ENCODE measurements at regions not wholly inside any gene's neighbourhood (a gene's known extent, or its start where the extent isn't known, plus 50 kb on each side); places are given as distances from the start of the nearest gene placed in this dataset.
"Not testable (repeated sequence)": the region's sequence is repeated elsewhere in the genome, so short reads cannot be mapped to it uniquely, and the experiment has no call there.

DNA sequence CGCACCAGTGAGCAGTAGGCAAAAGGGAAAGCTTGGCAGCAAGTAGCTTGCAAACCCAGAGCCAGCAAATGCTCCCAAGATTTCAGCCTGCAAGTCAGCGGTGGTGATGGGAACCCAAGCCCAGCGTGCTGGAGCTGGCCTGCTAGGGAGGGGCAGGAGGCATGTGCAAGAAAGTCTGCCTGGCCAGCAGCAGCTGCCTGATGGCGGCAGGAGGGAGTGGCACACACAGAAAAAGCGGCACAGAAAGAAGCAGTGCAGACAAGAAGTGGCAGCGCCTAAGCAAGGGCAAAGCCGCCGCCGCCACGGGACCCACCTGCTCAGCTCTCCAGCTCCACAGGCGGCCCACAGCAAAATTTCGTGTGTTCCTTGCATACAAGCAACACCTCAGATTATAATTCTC lies 1206.5 kb upstream of the PABPC4L start:
- no peak overlapping the region for H3K4me3 ChIP-seq (ENCODE audit: low read depth, low read length)
- TF ChIP-seq, protein P1, sequence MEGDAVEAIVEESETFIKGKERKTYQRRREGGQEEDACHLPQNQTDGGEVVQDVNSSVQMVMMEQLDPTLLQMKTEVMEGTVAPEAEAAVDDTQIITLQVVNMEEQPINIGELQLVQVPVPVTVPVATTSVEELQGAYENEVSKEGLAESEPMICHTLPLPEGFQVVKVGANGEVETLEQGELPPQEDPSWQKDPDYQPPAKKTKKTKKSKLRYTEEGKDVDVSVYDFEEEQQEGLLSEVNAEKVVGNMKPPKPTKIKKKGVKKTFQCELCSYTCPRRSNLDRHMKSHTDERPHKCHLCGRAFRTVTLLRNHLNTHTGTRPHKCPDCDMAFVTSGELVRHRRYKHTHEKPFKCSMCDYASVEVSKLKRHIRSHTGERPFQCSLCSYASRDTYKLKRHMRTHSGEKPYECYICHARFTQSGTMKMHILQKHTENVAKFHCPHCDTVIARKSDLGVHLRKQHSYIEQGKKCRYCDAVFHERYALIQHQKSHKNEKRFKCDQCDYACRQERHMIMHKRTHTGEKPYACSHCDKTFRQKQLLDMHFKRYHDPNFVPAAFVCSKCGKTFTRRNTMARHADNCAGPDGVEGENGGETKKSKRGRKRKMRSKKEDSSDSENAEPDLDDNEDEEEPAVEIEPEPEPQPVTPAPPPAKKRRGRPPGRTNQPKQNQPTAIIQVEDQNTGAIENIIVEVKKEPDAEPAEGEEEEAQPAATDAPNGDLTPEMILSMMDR (IDR thresholded peaks at IDR 0.05; ENCODE audit: borderline replicate concordance, insufficient read depth, low read depth, low read length), result no peak

DNA sequence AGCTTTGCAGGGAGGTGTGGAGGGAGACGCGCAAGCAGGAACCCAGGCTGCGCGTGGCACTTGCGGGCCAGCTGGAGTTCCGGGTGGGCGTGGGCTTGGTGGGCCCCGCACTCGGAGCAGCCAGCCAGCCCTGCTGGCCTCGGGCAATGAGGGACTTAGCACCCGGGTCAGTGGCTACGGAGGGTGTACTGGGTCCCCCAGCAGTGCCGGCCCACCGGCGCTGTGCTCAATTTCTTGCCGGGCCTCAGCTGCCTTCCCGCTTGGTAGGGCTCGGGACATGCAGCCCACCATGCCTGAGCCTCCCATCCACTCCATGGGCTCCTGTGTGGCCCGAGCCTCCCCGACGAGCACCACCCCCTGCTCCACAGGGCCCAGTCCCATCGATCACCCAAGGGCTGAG lies 1205.0 kb upstream of the PABPC4L start:
- not testable (repeated sequence) for H3K4me3 ChIP-seq (ENCODE audit: low read depth, low read length)

DNA sequence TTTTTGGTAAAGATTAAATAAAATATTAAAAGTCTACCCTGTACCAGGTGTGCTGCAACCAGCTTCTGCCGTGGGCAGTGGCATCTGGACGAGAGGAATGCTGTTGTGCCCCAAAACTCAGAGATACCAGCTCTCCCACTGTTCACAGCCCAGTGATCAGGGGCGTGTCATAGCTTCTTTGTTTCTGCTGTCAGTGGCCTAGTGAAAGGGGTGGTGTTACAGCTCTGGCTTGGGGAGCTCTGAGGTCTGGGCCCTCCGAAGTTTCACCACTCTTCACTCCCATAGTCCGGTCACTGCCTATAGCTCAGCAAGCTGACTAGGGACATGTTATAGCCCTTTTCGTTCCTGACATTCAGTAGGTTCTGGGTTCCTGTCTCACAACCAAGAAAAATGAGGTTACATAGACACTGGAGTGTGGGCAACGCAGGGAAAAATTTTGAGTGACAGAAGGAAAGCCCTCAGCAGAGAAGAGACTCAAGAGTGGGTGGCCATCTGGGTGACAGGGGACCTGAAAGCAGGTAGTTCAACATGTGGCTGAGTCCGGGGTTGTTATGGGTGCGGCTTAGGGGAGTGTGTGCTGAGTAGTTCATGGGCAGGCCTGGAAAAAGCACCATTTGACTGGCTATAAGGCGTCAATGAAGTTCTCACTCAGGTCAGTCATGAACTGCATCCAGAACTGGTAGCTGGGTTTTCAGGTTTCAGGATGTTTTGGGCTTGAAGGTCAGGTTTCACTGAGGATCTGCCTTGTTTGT lies 1184.4 kb upstream of the PABPC4L start:
- TF ChIP-seq, protein P1 (IDR thresholded peaks at IDR 0.05; ENCODE audit: borderline replicate concordance, insufficient read depth, low read depth, low read length), result no peak
- H3K4me3 ChIP-seq (ENCODE audit: low read depth, low read length), result no peak overlapping the region

DNA sequence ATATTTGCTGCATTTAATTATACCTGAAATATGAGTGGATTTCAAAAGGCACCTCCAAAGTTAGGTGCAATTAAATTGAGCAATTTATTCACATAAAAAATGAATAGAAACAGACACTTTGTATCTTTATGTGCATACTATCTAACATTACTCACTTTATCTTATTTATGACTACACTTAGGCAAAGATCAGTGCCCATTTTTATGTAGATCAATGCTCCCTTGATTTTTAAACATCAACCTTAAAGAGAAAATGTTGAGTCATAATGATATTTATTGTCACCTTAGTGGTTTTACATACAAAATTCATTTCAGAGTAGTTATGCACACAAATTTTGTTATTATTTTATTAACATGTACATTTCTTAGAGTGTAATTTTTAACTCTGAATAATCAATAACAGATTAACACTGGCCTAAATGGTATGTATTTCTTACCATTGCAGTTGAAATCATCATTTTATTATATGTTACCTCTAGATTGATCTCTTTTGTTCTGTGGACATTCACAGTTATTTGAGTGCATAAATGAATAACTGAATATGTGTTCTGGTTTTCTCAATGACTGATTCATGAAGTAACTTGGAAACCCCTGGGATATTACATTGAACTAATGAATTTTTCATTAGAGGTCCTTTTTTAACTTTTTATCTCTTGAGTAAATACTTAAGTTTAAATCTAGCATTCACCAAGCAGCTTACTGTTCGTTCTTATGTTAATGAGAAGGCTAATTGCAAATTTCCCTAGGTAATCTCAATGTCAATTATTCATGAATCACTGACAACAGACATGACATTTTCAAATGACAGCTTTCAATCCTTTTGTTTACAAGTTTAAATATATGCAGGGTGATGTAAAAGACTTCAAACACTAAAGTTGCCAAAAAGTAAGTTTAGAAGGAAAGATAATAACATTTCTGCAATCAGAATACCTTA lies 1182.0 kb upstream of the PABPC4L start:
- TF ChIP-seq, protein P1 (IDR thresholded peaks at IDR 0.05; ENCODE audit: borderline replicate concordance, insufficient read depth, low read depth, low read length), result no peak
- no peak overlapping the region for H3K4me3 ChIP-seq (ENCODE audit: low read depth, low read length)

DNA sequence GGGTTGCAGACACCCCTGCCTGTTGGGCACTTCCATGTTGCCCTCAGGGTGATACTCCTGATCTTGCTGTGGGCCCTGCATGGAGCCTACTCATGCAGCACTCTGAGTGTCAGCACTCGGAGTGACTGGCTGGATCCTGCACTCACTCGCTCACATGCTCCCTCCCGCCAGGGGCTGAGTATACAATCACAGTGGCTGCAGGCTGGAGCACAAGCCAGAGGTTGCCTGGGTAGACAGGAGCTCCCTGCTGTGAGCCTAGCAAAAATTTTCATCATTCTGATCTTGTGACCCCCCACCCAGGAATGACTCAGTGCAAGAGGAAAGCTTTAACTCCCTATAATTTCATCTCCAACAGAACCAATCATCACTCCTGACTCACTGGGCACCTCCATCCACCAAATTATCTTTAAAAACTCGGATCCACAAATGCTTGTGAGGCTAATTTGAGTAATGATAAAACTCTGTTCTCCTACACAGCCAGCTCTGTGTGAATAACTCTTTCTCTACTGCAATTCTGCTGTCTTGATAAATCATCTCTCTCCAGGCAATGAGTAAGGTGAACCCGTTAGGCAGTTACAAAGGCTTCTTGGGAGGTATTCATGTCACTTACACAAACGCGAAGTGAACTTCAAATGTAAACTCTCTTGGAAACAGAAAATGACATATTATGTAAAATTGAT lies 1180.8 kb upstream of the PABPC4L start:
- TF ChIP-seq, protein P1 (IDR thresholded peaks at IDR 0.05; ENCODE audit: borderline replicate concordance, insufficient read depth, low read depth, low read length), result no peak
- H3K4me3 ChIP-seq (ENCODE audit: low read depth, low read length), result no peak overlapping the region

DNA sequence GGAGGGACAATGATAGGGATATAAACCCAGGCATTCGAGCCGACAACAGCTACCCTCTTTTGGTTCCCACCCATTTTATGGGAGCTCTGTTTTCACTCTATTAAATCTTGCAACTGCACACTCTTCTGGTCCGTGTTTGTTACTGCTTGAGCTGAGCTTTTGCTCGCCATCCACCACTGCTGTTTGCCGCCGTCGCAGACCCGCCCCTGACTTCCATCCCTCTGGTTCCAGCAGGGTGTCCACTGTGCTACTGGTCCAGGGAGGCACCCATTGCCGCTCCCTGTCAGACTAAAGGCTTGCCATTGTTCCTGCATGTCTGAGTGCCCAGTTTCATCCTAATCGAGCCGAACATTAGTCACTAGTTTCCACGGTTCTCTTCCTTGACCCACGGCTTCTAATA lies 1170.5 kb upstream of the PABPC4L start:
- TF ChIP-seq, protein P1 (IDR thresholded peaks at IDR 0.05; ENCODE audit: borderline replicate concordance, insufficient read depth, low read depth, low read length), result no peak
- no peak overlapping the region for H3K4me3 ChIP-seq (ENCODE audit: low read depth, low read length)

DNA sequence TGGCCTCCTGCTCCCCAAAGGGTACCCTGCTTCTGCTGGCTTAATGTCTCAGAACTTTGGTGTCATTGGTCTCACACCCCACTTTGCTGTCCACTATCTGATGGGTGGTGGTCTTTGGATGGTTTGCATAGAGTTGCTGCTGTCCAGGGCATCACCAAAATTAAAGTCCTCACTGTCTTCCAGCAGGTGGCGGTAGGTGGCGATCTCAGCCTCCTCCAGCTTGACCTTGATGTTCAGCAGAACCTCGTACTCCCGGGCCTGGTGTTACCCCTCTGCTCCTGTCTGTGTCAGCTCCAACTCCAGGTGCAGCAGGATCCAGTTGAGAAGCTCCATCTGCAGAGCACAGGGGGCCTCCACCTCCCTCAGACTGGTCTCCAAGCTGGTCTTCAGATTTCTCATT lies 1169.5 kb upstream of the PABPC4L start:
- TF ChIP-seq, protein P1 (IDR thresholded peaks at IDR 0.05; ENCODE audit: borderline replicate concordance, insufficient read depth, low read depth, low read length), result peak; percentile 47; the same call in 1 of the 2 replicates

More for the DNA sequence above, 1169.5 kb upstream of the PABPC4L start:
- H3K4me3 ChIP-seq (ENCODE audit: low read depth, low read length), result no peak overlapping the region

Measured in GM12875 (cell line).